WTC11 (cell line): ENCODE measurements at regions not wholly inside any gene's neighbourhood (a gene's known extent, or its start where the extent isn't known, plus 50 kb on each side); places are given as distances from the start of the nearest gene placed in this dataset.
"Not testable (repeated sequence)": the region's sequence is repeated elsewhere in the genome, so short reads cannot be mapped to it uniquely, and the experiment has no call there.

Experiments used
- CBFB ChIP-seq: sonication (generic); formaldehyde crosslinking; IDR thresholded peaks from 2 replicates; pipeline ENCODE4 v1.8.1; 2022; ENCODE audit warnings: mild to moderate bottlenecking, low read depth, missing genetic modification reagents
- GTF2I ChIP-seq: fragments of 250-450 bp; sonication (Bioruptor Pico); conservative IDR thresholded peaks from 2 replicates; pipeline ENCODE4 v1.4.0; 2021; ENCODE audit warnings: mild to moderate bottlenecking
- NR1H2 ChIP-seq: sonication (generic); formaldehyde crosslinking; IDR thresholded peaks from 2 replicates; pipeline ENCODE4 v1.9.0; 2021; ENCODE audit warnings: mild to moderate bottlenecking, moderate library complexity, missing genetic modification reagents
- SP1 ChIP-seq: sonication (generic); formaldehyde crosslinking; conservative IDR thresholded peaks from 2 replicates; pipeline ENCODE4 v1.8.1; 2022; ENCODE audit warnings: missing genetic modification reagents
- TF ChIP-seq, protein P1 (sequence below): sonication (generic); formaldehyde crosslinking; conservative IDR thresholded peaks from 2 replicates; pipeline ENCODE4 v1.8.1; 2022; ENCODE audit warnings: mild to moderate bottlenecking, missing genetic modification reagents
- TF ChIP-seq, protein P2 (sequence below): fragments of 200-600 bp; IDR thresholded peaks from 2 replicates; pipeline ENCODE4 v1.8.0; 2022; ENCODE audit warnings: antibody characterized with exemption
- TF ChIP-seq, protein P3 (sequence below): sonication (generic); formaldehyde crosslinking; IDR thresholded peaks from 2 replicates; pipeline ENCODE4 v1.8.0; 2023; ENCODE audit warnings: missing genetic modification reagents
- TF ChIP-seq, protein P4 (sequence below): fragments of 250-450 bp; sonication (Bioruptor Pico); conservative IDR thresholded peaks from 2 replicates; pipeline ENCODE4 v1.9.0; 2021; ENCODE audit warnings: mild to moderate bottlenecking

DNA sequence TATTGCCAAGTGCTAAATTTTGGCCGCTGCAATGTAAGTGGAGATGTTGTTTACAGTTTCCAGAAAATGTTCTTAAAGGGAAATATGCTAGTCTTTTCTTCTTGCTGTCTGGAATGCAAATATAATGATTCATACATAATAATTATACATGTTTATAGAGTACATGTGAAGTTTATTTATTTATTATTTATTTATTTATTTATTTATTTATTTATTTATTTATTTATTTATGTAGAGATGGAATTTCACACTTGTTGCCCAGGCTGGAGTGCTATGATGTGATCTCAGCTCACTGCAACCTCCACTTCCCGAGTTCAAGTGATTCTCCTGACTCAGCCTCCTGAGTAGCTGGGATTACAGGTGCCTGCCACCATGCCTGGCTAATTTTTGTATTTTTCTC lies 57.5 kb upstream of the INPP4B start:
- TF ChIP-seq, protein P1, sequence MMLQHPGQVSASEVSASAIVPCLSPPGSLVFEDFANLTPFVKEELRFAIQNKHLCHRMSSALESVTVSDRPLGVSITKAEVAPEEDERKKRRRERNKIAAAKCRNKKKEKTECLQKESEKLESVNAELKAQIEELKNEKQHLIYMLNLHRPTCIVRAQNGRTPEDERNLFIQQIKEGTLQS: not testable (repeated sequence)
- TF ChIP-seq, protein P2, sequence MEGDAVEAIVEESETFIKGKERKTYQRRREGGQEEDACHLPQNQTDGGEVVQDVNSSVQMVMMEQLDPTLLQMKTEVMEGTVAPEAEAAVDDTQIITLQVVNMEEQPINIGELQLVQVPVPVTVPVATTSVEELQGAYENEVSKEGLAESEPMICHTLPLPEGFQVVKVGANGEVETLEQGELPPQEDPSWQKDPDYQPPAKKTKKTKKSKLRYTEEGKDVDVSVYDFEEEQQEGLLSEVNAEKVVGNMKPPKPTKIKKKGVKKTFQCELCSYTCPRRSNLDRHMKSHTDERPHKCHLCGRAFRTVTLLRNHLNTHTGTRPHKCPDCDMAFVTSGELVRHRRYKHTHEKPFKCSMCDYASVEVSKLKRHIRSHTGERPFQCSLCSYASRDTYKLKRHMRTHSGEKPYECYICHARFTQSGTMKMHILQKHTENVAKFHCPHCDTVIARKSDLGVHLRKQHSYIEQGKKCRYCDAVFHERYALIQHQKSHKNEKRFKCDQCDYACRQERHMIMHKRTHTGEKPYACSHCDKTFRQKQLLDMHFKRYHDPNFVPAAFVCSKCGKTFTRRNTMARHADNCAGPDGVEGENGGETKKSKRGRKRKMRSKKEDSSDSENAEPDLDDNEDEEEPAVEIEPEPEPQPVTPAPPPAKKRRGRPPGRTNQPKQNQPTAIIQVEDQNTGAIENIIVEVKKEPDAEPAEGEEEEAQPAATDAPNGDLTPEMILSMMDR: not testable (repeated sequence)
- TF ChIP-seq CBFB (CRISPR knock-in tag); GTF2I; SP1 (CRISPR knock-in tag); NR1H2: not testable (repeated sequence)
- TF ChIP-seq, protein P3, sequence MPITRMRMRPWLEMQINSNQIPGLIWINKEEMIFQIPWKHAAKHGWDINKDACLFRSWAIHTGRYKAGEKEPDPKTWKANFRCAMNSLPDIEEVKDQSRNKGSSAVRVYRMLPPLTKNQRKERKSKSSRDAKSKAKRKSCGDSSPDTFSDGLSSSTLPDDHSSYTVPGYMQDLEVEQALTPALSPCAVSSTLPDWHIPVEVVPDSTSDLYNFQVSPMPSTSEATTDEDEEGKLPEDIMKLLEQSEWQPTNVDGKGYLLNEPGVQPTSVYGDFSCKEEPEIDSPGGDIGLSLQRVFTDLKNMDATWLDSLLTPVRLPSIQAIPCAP: not testable (repeated sequence)
- TF ChIP-seq, protein P4, sequence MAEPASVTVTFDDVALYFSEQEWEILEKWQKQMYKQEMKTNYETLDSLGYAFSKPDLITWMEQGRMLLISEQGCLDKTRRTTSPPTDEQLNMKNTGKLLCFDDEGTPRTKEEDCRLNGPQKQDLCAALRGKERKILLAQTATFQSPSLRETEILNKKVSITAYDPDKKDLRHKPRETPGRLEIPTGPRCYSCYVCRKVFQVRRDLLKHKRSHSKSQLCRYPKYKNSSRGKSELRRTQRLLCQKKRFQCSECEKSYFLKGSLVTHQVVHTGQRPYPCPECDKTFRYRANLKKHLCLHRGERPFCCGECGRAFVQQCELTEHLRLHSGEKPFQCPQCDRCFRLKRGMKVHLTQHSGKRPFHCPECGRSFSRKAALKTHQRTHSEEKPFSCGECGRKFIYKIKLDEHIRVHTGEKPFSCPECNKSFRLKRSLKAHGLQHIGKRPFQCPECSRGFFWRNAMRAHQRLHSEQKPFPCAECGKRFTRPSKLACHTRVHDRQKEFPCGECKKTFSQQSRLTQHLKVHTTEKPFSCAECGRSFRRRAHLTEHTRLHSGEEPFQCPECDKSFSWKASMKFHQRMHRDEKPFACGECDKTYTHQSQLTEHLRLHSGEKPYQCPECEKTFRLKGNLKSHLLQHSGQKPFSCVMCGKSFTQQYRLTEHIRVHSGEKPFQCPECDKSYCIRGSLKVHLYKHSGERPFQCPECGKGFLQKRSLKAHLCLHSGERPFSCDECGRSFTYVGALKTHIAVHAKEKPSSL (CRISPR knock-in tag): not testable (repeated sequence)
